ENCODE measurements at regions not wholly inside any gene's neighbourhood (a gene's known extent, or its start where the extent isn't known, plus 50 kb on each side); places are given as distances from the start of the nearest gene placed in this dataset.

DNA sequence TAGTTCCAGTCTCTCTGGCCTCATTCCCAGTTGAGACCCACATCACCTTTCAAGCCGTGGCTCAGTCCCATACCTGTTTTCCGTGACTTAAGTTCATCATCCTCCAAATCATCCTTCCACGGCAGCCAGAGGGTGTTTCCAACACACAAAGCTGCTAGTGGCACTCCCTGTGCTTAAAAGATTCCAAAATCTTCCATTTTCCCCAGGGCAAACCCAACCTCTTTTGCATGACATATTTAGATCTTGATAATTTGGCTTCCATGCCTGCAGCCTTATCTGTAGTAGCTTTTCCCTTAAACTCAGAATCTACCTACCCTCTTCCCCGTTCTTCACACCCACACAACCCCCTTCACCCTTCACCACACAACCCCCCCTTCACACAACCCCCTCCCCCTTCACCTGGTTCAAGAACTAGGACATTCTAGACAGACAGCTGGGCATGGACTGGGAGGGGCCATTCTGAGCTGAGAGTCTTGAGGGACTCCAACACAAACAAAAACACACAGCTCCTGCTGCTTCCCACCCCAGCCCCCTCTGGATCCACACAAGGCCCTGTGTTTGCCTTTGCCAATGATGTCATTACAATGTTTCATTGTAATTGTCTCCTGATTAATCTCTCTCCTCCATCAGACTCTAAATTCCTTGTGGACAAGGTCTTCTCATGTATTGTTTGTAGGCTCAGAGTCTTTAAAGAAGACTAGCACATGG is 268.2 kb downstream of the SH3GL2 start:
- Histone ChIP-seq H3K27ac (ENCODE audit: low read depth in 1 of 2, low read length in 1 of 2) (no peak overlapping the region), H3K27me3 (ENCODE audit: control insufficient read depth in 2 of 2, insufficient read depth in 1 of 2, low read length in 1 of 2) (no peaks in the 10 kb centered on the region), H3K9me3 (ENCODE audit: control insufficient read depth in 2 of 2, insufficient read depth in 1 of 2, low read length in 1 of 2) (peaks cover 0 to 11% of the 10 kb centered on the region in 2 donors), H3K36me3 (ENCODE audit: control insufficient read depth in 2 of 2, insufficient read depth in 2 of 2, low read length in 1 of 2) (no peaks in the 10 kb centered on the region), H3K4me1 (ENCODE audit: control insufficient read depth in 2 of 2, insufficient read depth in 2 of 2, low read length in 2 of 2) (no peaks in the 10 kb centered on the region), H3K4me3 (ENCODE audit: low read length in 2 of 2) (no peak overlapping the region)
- no peak for DNase-seq (ENCODE audit: low read depth in 6 of 9, low spot score in 9 of 9)
- WGBS, result 86% methylated on average over 4 of the region's 4 CpGs

- Histone ChIP-seq H3K27ac (ENCODE audit: low read depth in 1 of 2, low read length in 1 of 2) (no peak overlapping the region), H3K27me3 (ENCODE audit: control insufficient read depth in 2 of 2, insufficient read depth in 1 of 2, low read length in 1 of 2) (no peaks in the 10 kb centered on the region), H3K4me1 (ENCODE audit: control insufficient read depth in 2 of 2, insufficient read depth in 2 of 2, low read length in 2 of 2) (no peaks in the 10 kb centered on the region), H3K36me3 (ENCODE audit: control insufficient read depth in 2 of 2, insufficient read depth in 2 of 2, low read length in 1 of 2) (no peaks in the 10 kb centered on the region), H3K9me3 (ENCODE audit: control insufficient read depth in 2 of 2, insufficient read depth in 1 of 2, low read length in 1 of 2) (peaks cover 0 to 10% of the 10 kb centered on the region in 2 donors), H3K4me3 (ENCODE audit: low read length in 2 of 2) (no peak overlapping the region)
- WGBS, result 85% methylated on average over 3 of the region's 3 CpGs
- no peak for DNase-seq (ENCODE audit: low read depth in 6 of 9, low spot score in 9 of 9)
Observed at GRCh38 chr9:17847908-17848307, 269.0 kb downstream of the SH3GL2 start.

DNA sequence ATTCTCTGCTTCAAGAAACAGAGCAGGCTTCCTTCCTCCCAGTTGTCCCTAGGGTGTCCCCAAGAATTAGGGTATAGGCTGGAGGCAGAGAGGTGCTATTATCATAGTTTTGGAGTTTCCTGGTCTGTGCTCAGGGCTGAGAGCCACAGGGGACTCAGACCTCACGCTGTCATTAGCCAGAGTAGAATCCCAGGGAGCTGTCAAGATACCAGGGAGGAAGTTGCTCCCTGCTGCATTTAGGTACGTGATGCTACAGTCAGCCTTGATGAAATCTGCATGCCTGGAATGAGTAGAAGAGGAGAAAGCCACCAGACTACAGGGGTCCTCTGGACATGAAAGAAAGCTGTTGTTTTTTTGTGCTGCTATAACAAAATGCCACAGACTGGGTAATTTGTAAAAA is 273.2 kb downstream of the SH3GL2 start:
- no peak overlapping the region for H3K4me3 ChIP-seq (ENCODE audit: low read length in 2 of 2)
- no peaks in the 10 kb centered on the region for H3K4me1 ChIP-seq (ENCODE audit: control insufficient read depth in 2 of 2, insufficient read depth in 2 of 2, low read length in 2 of 2)
- no peaks in the 10 kb centered on the region for H3K36me3 ChIP-seq (ENCODE audit: control insufficient read depth in 2 of 2, insufficient read depth in 2 of 2, low read length in 1 of 2)
- H3K27ac ChIP-seq (ENCODE audit: low read depth in 1 of 2, low read length in 1 of 2), result no peak overlapping the region
- no peaks in the 10 kb centered on the region for H3K27me3 ChIP-seq (ENCODE audit: control insufficient read depth in 2 of 2, insufficient read depth in 1 of 2, low read length in 1 of 2)
- DNase-seq (ENCODE audit: low read depth in 6 of 9, low spot score in 9 of 9), result no peak
- WGBS, result 56% methylated on average over 2 of the region's 2 CpGs
- no peaks in the 10 kb centered on the region for H3K9me3 ChIP-seq (ENCODE audit: control insufficient read depth in 2 of 2, insufficient read depth in 1 of 2, low read length in 1 of 2)

DNA sequence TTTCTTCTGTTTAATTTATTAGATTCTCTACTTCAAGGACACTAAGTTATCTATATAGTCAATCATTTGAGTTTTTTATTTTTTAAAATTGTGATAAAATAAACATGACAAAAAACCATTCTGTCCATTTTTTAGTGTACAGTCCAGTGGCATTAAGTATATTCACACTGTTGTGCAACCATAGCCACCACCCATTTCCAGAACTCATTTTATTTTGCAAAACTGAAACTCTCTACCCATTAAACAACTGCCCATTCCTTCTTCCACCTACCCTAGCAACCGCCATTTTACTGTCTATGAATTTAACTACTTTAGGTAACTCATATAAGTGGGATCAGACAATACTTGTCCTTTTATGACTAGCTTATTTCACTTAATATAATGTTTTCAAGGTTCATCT is 275.6 kb downstream of the SH3GL2 start:
- Histone ChIP-seq H3K4me1 (ENCODE audit: control insufficient read depth in 2 of 2, insufficient read depth in 2 of 2, low read length in 2 of 2) (no peaks in the 10 kb centered on the region), H3K27me3 (ENCODE audit: control insufficient read depth in 2 of 2, insufficient read depth in 1 of 2, low read length in 1 of 2) (no peaks in the 10 kb centered on the region)
- 94% methylated on average over 1 of the region's 1 CpG for WGBS

GRCh38 chr9:17856995-17857394 is 278.1 kb downstream of the SH3GL2 start:
- Histone ChIP-seq H3K4me1 (ENCODE audit: control insufficient read depth in 2 of 2, insufficient read depth in 2 of 2, low read length in 2 of 2) (no peaks in the 10 kb centered on the region), H3K27me3 (ENCODE audit: control insufficient read depth in 2 of 2, insufficient read depth in 1 of 2, low read length in 1 of 2) (no peaks in the 10 kb centered on the region), H3K36me3 (ENCODE audit: control insufficient read depth in 2 of 2, insufficient read depth in 2 of 2, low read length in 1 of 2) (no peaks in the 10 kb centered on the region), H3K27ac (ENCODE audit: low read depth in 1 of 2, low read length in 1 of 2) (no peak overlapping the region), H3K9me3 (ENCODE audit: control insufficient read depth in 2 of 2, insufficient read depth in 1 of 2, low read length in 1 of 2) (no peaks in the 10 kb centered on the region), H3K4me3 (ENCODE audit: low read length in 2 of 2) (no peak overlapping the region)
- no peak for DNase-seq (ENCODE audit: low read depth in 6 of 9, low spot score in 9 of 9)
- WGBS, result 93% methylated on average over 3 of the region's 3 CpGs

More for the DNA sequence above, 275.6 kb downstream of the SH3GL2 start:
- Histone ChIP-seq H3K36me3 (ENCODE audit: control insufficient read depth in 2 of 2, insufficient read depth in 2 of 2, low read length in 1 of 2) (no peaks in the 10 kb centered on the region), H3K27ac (ENCODE audit: low read depth in 1 of 2, low read length in 1 of 2) (no peak overlapping the region), H3K9me3 (ENCODE audit: control insufficient read depth in 2 of 2, insufficient read depth in 1 of 2, low read length in 1 of 2) (no peaks in the 10 kb centered on the region), H3K4me3 (ENCODE audit: low read length in 2 of 2) (no peak overlapping the region)
- no peak for DNase-seq (ENCODE audit: low read depth in 6 of 9, low spot score in 9 of 9)

DNA sequence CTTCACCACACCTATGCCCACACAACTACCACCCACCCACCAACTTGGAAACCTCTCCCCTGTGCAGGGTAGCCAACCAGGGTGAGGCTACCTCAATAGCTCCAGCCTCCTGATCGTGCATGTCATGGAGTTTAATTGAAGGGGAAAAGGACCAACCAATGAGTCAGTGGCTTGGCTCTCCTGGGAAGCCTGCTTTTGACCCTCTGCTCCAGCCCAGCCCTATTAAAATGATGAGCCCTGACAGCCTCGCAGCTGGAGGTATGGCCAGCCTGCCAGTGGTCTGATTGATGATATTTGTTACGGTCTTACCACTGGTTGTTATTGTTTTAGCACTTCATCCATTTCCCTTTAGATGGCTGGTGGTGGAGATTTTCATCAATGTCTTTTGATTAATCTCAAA is 280.4 kb downstream of the SH3GL2 start:
- Histone ChIP-seq H3K36me3 (ENCODE audit: control insufficient read depth in 2 of 2, insufficient read depth in 2 of 2, low read length in 1 of 2) (no peaks in the 10 kb centered on the region), H3K4me3 (ENCODE audit: low read length in 2 of 2) (no peak overlapping the region), H3K9me3 (ENCODE audit: control insufficient read depth in 2 of 2, insufficient read depth in 1 of 2, low read length in 1 of 2) (no peaks in the 10 kb centered on the region), H3K4me1 (ENCODE audit: control insufficient read depth in 2 of 2, insufficient read depth in 2 of 2, low read length in 2 of 2) (no peaks in the 10 kb centered on the region), H3K27ac (ENCODE audit: low read depth in 1 of 2, low read length in 1 of 2) (no peak overlapping the region), H3K27me3 (ENCODE audit: control insufficient read depth in 2 of 2, insufficient read depth in 1 of 2, low read length in 1 of 2) (no peaks in the 10 kb centered on the region)
- no peak for DNase-seq (ENCODE audit: low read depth in 6 of 9, low spot score in 9 of 9)
- WGBS, result 68% methylated on average over 3 of the region's 3 CpGs

DNA sequence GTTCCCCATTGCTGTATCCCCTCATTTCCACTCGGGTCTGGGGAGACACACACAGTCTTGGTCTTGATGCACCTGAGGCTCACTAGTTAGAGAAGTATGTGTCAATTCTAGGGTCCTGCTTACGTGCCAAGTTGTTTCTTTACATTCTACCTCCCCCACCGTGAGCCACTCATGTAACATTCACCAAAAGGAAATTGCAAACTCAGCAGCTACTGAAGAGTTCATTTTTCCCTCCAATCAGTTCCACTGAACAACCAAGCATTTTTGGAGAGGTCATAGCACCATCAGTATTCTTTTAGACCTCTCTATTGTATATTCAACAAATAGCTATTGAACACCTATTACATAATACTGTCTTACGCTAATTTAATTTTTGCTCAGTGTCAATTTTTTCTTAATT is 281.1 kb downstream of the SH3GL2 start:
- Histone ChIP-seq H3K4me1 (ENCODE audit: control insufficient read depth in 2 of 2, insufficient read depth in 2 of 2, low read length in 2 of 2) (no peaks in the 10 kb centered on the region), H3K27ac (ENCODE audit: low read depth in 1 of 2, low read length in 1 of 2) (no peak overlapping the region), H3K36me3 (ENCODE audit: control insufficient read depth in 2 of 2, insufficient read depth in 2 of 2, low read length in 1 of 2) (no peaks in the 10 kb centered on the region), H3K27me3 (ENCODE audit: control insufficient read depth in 2 of 2, insufficient read depth in 1 of 2, low read length in 1 of 2) (no peaks in the 10 kb centered on the region), H3K9me3 (ENCODE audit: control insufficient read depth in 2 of 2, insufficient read depth in 1 of 2, low read length in 1 of 2) (no peaks in the 10 kb centered on the region), H3K4me3 (ENCODE audit: low read length in 2 of 2) (no peak overlapping the region)
- no peak for DNase-seq (ENCODE audit: low read depth in 6 of 9, low spot score in 9 of 9)
- WGBS, result 76% methylated on average over 4 of the region's 4 CpGs

DNA sequence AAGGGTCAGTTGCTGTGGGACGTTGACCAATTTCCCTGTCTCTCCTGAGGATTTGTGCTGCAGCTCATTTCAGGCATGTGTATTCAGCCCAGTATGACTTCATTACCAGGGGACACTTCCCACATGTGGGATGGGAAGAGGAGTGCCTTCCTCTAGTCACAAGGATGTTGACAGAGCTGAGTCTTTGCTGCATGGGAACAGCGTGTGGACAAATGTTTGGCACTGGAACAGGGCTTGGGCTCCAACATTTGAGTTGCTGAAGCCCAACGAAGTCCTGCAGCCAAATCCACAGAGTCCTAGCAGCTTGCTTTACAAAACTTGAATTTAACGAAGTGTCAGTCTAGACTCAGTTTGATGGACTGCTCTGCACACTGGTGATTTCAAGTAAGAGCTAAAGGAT is 283.2 kb downstream of the SH3GL2 start:
- H3K4me1 ChIP-seq (ENCODE audit: control insufficient read depth in 2 of 2, insufficient read depth in 2 of 2, low read length in 2 of 2), result no peaks in the 10 kb centered on the region
- no peak overlapping the region for H3K4me3 ChIP-seq (ENCODE audit: low read length in 2 of 2)
- WGBS, result 84% methylated on average over 4 of the region's 4 CpGs
- DNase-seq (ENCODE audit: low read depth in 6 of 9, low spot score in 9 of 9), result no peak
- no peaks in the 10 kb centered on the region for H3K27me3 ChIP-seq (ENCODE audit: control insufficient read depth in 2 of 2, insufficient read depth in 1 of 2, low read length in 1 of 2)
- H3K36me3 ChIP-seq (ENCODE audit: control insufficient read depth in 2 of 2, insufficient read depth in 2 of 2, low read length in 1 of 2), result no peaks in the 10 kb centered on the region
- no peaks in the 10 kb centered on the region for H3K9me3 ChIP-seq (ENCODE audit: control insufficient read depth in 2 of 2, insufficient read depth in 1 of 2, low read length in 1 of 2)
- no peak overlapping the region for H3K27ac ChIP-seq (ENCODE audit: low read depth in 1 of 2, low read length in 1 of 2)

DNA sequence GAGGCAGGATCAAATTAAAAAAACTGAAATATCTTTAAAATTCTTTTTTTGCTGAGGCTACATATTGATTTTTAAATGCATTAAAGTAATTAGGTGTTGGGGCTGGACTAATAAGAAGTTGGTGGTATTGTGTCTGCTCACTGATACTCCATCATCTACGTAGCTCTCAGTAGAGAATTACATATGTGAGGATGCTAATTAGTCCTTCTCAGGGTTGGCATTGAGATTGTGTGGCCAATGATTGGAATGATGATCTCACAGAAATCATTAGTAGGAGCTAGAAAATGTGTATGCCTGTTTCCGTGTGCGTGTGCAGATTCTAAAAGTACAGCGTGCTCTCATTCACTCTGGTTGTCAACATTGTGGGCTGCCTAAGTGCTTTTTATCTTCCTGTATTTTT is 283.8 kb downstream of the SH3GL2 start:
- 96% methylated on average over 4 of the region's 4 CpGs for WGBS
- Histone ChIP-seq H3K36me3 (ENCODE audit: control insufficient read depth in 2 of 2, insufficient read depth in 2 of 2, low read length in 1 of 2) (no peaks in the 10 kb centered on the region), H3K27ac (ENCODE audit: low read depth in 1 of 2, low read length in 1 of 2) (no peak overlapping the region), H3K27me3 (ENCODE audit: control insufficient read depth in 2 of 2, insufficient read depth in 1 of 2, low read length in 1 of 2) (no peaks in the 10 kb centered on the region), H3K4me1 (ENCODE audit: control insufficient read depth in 2 of 2, insufficient read depth in 2 of 2, low read length in 2 of 2) (no peaks in the 10 kb centered on the region), H3K4me3 (ENCODE audit: low read length in 2 of 2) (no peak overlapping the region), H3K9me3 (ENCODE audit: control insufficient read depth in 2 of 2, insufficient read depth in 1 of 2, low read length in 1 of 2) (no peaks in the 10 kb centered on the region)
- DNase-seq (ENCODE audit: low read depth in 6 of 9, low spot score in 9 of 9), result no peak
